Gastrocnemius medialis (tissue), 4 donors: ENCODE measurements at regions not wholly inside any gene's neighbourhood (a gene's known extent, or its start where the extent isn't known, plus 50 kb on each side); places are given as distances from the start of the nearest gene placed in this dataset.

ENCODE experiments used
- ATAC-seq, 2 donors: fragments of 150-250 bp; one replicate each; pipeline ENCODE4 v1.9.1; 2016
- DNase-seq, 2 donors: peaks; one replicate each; pipeline ENCODE4 v3.0.0-alpha.2; 2019
- H3K27ac ChIP-seq, 4 donors: fragments of 200-600 bp; sonication (generic); 1 replicate in 1 of 4; 2 replicates in 3 of 4; pipeline ENCODE4 v1.5.1; 2016 to 2018; ENCODE audit warnings: mild to moderate bottlenecking in 2 of 4, moderate library complexity in 1 of 4
- H3K27me3 ChIP-seq, 3 donors: fragments of 200-600 bp; sonication (generic) in 2 of 3; 1 replicate in 1 of 3; 2 replicates in 2 of 3; pipeline versions ENCODE4 v1.5.1 to v1.6.0; 2016 to 2019; ENCODE audit warnings: mild to moderate bottlenecking in 1 of 3, moderate library complexity in 1 of 3
- H3K36me3 ChIP-seq, 2 donors: fragments of 200-600 bp; sonication (generic) in 1 of 2; one replicate each; pipeline ENCODE4 v1.5.1; 2017 to 2018
- H3K4me1 ChIP-seq, 2 donors: fragments of 200-600 bp; sonication (generic) in 1 of 2; one replicate each; pipeline ENCODE4 v1.5.1; 2016 to 2017; ENCODE audit warnings: mild to moderate bottlenecking in 2 of 2
- H3K4me3 ChIP-seq, 4 donors: fragments of 200-600 bp; sonication (generic) in 3 of 4; 1 replicate in 1 of 4; 2 replicates in 3 of 4; pipeline ENCODE4 v1.5.1; 2016 to 2019; ENCODE audit warnings: mild to moderate bottlenecking in 2 of 4
- H3K9me3 ChIP-seq, 3 donors: fragments of 200-600 bp; sonication (generic) in 2 of 3; 1 replicate in 1 of 3; 2 replicates in 2 of 3; pipeline ENCODE4 v1.5.1; 2016 to 2019
- POLR2A ChIP-seq, 2 donors: fragments of 450-650 bp; IDR thresholded peaks; one replicate each; pipeline ENCODE4 v1.6.1; 2017; ENCODE audit warnings: antibody characterized with exemption in 2 of 2, mild to moderate bottlenecking in 2 of 2, moderate library complexity in 2 of 2
- in situ Hi-C, 4 donors: fragments of 200-750 bp; cut with MboI; loops; one replicate each; pipeline versions ENCODE4 v1.15.0 to v1.8.0; 2017; ENCODE audit warnings: low sequenced_read_pairs in 4 of 4
- intact Hi-C: fragments of 100-400 bp; cut with DNase I; formaldehyde crosslinking; loops from one replicate; pipeline ENCODE4 v1.15.1; 2023; ENCODE audit warnings: low total_unique reads
- TF ChIP-seq, protein P1 (sequence below), 5 experiments: fragments of 450-650 bp in 3 of 5; fragments of 200-600 bp in 2 of 5; sonication (generic) in 2 of 5; IDR thresholded peaks in 4 of 5; conservative IDR thresholded peaks in 1 of 5; 1 replicate in 4 of 5; 2 replicates in 1 of 5; pipeline ENCODE4 v1.5.1; 2016 to 2019; ENCODE audit warnings: antibody characterized with exemption in 5 of 5, mild to moderate bottlenecking in 3 of 5, moderate library complexity in 3 of 5

DNA sequence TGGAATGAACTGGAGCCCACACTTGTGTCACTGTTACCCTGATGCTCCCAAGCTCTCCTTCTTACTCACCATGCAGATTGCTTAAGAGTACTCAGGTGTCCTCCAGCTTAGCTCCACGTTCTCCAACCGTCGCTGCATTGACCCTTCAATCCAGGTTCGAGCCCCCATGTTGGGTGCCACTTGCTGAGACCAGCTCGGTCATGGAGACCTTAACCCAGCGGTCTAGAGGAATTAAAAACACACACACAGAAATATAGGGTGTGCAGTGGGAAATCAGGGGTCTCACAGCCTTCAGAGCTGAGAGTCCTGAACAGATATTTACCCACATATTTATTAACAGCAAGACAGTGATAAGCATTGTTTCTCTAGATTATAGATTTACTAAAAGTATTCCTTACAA, 229.1 kb upstream of the APCDD1 start:
- Histone ChIP-seq H3K4me3 (no peak overlapping the region), H3K27ac (no peak overlapping the region), H3K27me3 (no peaks in the 10 kb centered on the region), H3K4me1 (no peaks in the 10 kb centered on the region), H3K36me3 (no peaks in the 10 kb centered on the region), H3K9me3 (no peaks in the 10 kb centered on the region)
- intact Hi-C loops (no loop called here), in situ Hi-C loops (no loop called here)
- DNase-seq (no peak), ATAC-seq (no peak)
- TF ChIP-seq, protein P1, sequence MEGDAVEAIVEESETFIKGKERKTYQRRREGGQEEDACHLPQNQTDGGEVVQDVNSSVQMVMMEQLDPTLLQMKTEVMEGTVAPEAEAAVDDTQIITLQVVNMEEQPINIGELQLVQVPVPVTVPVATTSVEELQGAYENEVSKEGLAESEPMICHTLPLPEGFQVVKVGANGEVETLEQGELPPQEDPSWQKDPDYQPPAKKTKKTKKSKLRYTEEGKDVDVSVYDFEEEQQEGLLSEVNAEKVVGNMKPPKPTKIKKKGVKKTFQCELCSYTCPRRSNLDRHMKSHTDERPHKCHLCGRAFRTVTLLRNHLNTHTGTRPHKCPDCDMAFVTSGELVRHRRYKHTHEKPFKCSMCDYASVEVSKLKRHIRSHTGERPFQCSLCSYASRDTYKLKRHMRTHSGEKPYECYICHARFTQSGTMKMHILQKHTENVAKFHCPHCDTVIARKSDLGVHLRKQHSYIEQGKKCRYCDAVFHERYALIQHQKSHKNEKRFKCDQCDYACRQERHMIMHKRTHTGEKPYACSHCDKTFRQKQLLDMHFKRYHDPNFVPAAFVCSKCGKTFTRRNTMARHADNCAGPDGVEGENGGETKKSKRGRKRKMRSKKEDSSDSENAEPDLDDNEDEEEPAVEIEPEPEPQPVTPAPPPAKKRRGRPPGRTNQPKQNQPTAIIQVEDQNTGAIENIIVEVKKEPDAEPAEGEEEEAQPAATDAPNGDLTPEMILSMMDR (IDR thresholded peaks at IDR 0.05 in 4 of 5, conservative IDR thresholded peaks at IDR 0.05 in 1 of 5) = no peak

DNA sequence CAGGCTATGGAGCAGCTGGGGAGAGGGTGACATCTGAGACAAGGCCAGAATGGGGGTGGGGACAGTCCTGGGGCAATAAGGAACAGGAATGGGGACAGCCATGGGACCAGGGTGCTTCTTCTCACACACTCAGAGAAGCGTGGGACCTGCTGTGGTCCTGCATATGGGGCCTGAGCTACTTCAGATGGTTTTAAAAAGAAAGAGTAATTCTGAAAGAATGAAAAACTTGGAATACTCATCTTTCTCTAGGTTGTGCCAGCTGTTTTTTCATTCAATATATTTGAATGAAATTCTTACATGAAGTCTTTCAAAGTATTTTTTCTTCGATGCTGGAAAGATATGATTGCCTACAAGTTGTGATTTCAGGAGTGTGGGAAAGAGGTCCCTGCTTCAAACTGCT, 227.5 kb upstream of the APCDD1 start:
- in situ Hi-C loops = no loop called here
- H3K4me3 ChIP-seq = no peak overlapping the region
- H3K27me3 ChIP-seq = no peaks in the 10 kb centered on the region
- no peak overlapping the region for H3K27ac ChIP-seq
- intact Hi-C loops = no loop called here
- no peaks in the 10 kb centered on the region for H3K4me1 ChIP-seq
- ATAC-seq (no peak), DNase-seq (no peak)
- no peaks in the 10 kb centered on the region for H3K9me3 ChIP-seq
- TF ChIP-seq, protein P1 (IDR thresholded peaks at IDR 0.05 in 4 of 5, conservative IDR thresholded peaks at IDR 0.05 in 1 of 5) = no peak
- no peak for TF ChIP-seq POLR2A (IDR thresholded peaks at IDR 0.05)
- no peaks in the 10 kb centered on the region for H3K36me3 ChIP-seq

DNA sequence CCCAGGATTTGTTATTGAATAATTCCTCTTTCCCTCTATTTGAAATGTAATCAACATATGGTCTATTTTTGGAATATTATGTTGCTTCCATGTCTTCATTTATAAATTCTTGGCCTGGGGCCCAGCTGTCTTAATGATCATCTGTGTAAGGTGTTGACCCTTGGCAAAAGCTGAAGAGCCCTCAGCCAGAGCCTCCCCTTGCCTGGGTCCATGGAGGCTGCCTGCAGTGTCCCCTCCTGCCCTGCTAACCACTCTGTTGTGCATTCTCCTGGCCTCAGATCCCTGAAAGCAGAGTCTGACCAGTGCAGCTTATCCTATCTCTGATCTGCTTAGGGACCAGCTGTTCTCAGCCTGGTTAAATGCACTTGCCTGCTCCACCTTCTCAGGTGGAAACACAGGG, 226.1 kb upstream of the APCDD1 start:
- H3K27ac ChIP-seq = no peak overlapping the region
- H3K4me3 ChIP-seq = no peak overlapping the region
- no peaks in the 10 kb centered on the region for H3K4me1 ChIP-seq
- no peaks in the 10 kb centered on the region for H3K9me3 ChIP-seq
- DNase-seq = no peak
- in situ Hi-C loops (no loop called here), intact Hi-C loops (no loop called here)
- no peaks in the 10 kb centered on the region for H3K36me3 ChIP-seq
- TF ChIP-seq, protein P1 (IDR thresholded peaks at IDR 0.05 in 4 of 5, conservative IDR thresholded peaks at IDR 0.05 in 1 of 5) = no peak
- TF ChIP-seq POLR2A (IDR thresholded peaks at IDR 0.05) = no peak
- H3K27me3 ChIP-seq = no peaks in the 10 kb centered on the region
- ATAC-seq = no peak

DNA sequence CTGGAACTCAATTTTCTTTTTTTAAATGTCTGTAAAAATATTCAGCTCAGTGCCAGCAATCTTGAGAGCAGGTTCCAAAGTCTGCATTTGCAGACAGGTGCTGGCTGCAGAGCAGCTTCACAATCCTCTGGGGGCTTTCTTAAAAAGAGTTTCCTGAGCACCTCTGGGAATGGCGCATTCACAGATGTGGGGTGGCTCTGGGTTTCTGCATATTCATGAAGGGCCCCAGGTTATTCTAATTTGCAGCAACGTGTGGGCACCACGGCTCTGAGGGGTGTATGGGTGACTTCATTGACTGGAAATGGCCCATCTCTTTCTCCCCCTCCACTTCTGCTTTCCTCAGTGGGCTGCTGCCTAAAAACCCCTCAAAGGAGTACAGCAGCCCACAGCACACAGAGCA, 225.0 kb upstream of the APCDD1 start:
- Histone ChIP-seq H3K9me3 (no peaks in the 10 kb centered on the region), H3K4me1 (no peaks in the 10 kb centered on the region), H3K4me3 (no peak overlapping the region), H3K27me3 (no peaks in the 10 kb centered on the region), H3K36me3 (no peaks in the 10 kb centered on the region), H3K27ac (no peak overlapping the region)
- no peak for TF ChIP-seq POLR2A (IDR thresholded peaks at IDR 0.05)
- TF ChIP-seq, protein P1 (IDR thresholded peaks at IDR 0.05 in 4 of 5, conservative IDR thresholded peaks at IDR 0.05 in 1 of 5) = no peak
- intact Hi-C loops = no loop called here
- DNase-seq = no peak
- ATAC-seq = no peak
- in situ Hi-C loops = no loop called here

DNA sequence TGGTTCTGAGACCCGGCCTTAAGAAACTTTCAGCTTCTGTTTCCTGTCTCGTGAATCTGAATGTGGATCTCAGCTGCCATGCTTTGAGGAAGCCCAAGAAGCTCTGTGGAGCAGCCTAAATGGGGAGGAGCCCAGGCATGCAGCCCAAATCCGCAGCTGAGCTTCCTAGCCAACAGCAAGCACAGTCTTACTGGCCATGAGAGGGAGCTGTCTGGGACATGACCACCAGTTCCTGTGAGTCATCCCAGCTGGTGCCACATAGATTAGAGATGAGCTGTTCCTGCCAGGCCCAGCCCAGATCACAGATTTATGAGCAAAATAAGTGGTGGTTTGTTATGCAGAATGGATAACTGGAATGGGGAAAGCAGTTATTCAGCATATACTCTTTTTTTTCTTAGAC, 224.4 kb upstream of the APCDD1 start:
- H3K4me1 ChIP-seq = no peaks in the 10 kb centered on the region
- intact Hi-C loops (no loop called here), in situ Hi-C loops (no loop called here)
- DNase-seq = no peak
- no peak for TF ChIP-seq POLR2A (IDR thresholded peaks at IDR 0.05)
- TF ChIP-seq, protein P1 (IDR thresholded peaks at IDR 0.05 in 4 of 5, conservative IDR thresholded peaks at IDR 0.05 in 1 of 5) = no peak
- no peak overlapping the region for H3K4me3 ChIP-seq
- no peaks in the 10 kb centered on the region for H3K9me3 ChIP-seq
- no peaks in the 10 kb centered on the region for H3K36me3 ChIP-seq
- ATAC-seq = no peak
- H3K27ac ChIP-seq = no peak overlapping the region
- no peaks in the 10 kb centered on the region for H3K27me3 ChIP-seq
